Lung (tissue), 11 donors: ENCODE measurements at regions not wholly inside any gene's neighbourhood (a gene's known extent, or its start where the extent isn't known, plus 50 kb on each side); places are given as distances from the start of the nearest gene placed in this dataset.
A peak's percentile ranks its signal among the peaks of the same experiment; 100 is the strongest.

Source experiments
- ATAC-seq: fragments of 200-7000 bp; cut with Tn5 transposase; one replicate; pipeline ENCODE4 v1.9.1; 2020; ENCODE audit warnings: moderate number of reproducible peaks; ENCODE audit not compliant: insufficient read depth, low FRiP score
- DNase-seq, 3 donors: peaks; one replicate each; pipeline ENCODE4 v3.0.0-alpha.2; 2013 to 2017
- H3K27ac ChIP-seq, 2 donors: one replicate each; pipeline ENCODE4 v1.5.1; 2013; ENCODE audit warnings: mild to moderate bottlenecking in 2 of 2, moderate library complexity in 2 of 2, control low read depth in 1 of 2, inconsistent platforms in 1 of 2, low read depth in 1 of 2, low read length in 1 of 2
- H3K27me3 ChIP-seq, 3 donors: one replicate each; pipeline ENCODE4 v1.5.1; 2013; ENCODE audit warnings: low read length in 2 of 3; ENCODE audit not compliant: control insufficient read depth in 3 of 3, insufficient read depth in 3 of 3
- H3K36me3 ChIP-seq, 4 donors: one replicate each; pipeline ENCODE4 v1.5.1; 2013; ENCODE audit warnings: low read length in 4 of 4, mild to moderate bottlenecking in 1 of 4, moderate library complexity in 1 of 4; ENCODE audit not compliant: control insufficient read depth in 4 of 4, insufficient read depth in 4 of 4
- H3K4me1 ChIP-seq, 5 donors: one replicate each; pipeline ENCODE4 v1.5.1; 2013; ENCODE audit warnings: low read length in 5 of 5, mild to moderate bottlenecking in 2 of 5, moderate library complexity in 1 of 5; ENCODE audit not compliant: control insufficient read depth in 5 of 5, insufficient read depth in 5 of 5
- H3K4me3 ChIP-seq: one replicate; pipeline ENCODE4 v1.5.1; 2013; ENCODE audit warnings: mild to moderate bottlenecking, control low read depth, moderate library complexity
- H3K9ac ChIP-seq, 2 donors: one replicate each; pipeline ENCODE4 v1.5.1; 2013; ENCODE audit warnings: low read length in 2 of 2, control low read depth in 1 of 2; ENCODE audit not compliant: insufficient read depth in 1 of 2
- H3K9me3 ChIP-seq, 4 donors: one replicate each; pipeline ENCODE4 v1.5.1; 2013; ENCODE audit warnings: low read length in 3 of 4, mild to moderate bottlenecking in 1 of 4, moderate library complexity in 1 of 4; ENCODE audit not compliant: control insufficient read depth in 4 of 4, insufficient read depth in 3 of 4
- WGBS, 2 donors: extraction: QIAGEN DNeasy Blood & Tissue Kit; methylation state at CpG; one replicate each; pipeline ENCODE4 v1.1.7; 2013; 5-methylcytosine and 5-hydroxymethylcytosine counted together
- TF ChIP-seq, protein P1 (sequence below): IDR thresholded peaks from 2 replicates; pipeline ENCODE4 v1.5.1; 2012; ENCODE audit warnings: mild to moderate bottlenecking; ENCODE audit errors: control extremely low read depth, extremely low read depth
- donor health status: control.
- donor health status: control.
- donor health status: Bipolar disorder and iron deficiency.
- donor health status: healthy.
- donor health status: DM: yes; HTN: yes; CAD: no.

- H3K4me3 ChIP-seq: no peak overlapping the region
- no peak overlapping the region for H3K27ac ChIP-seq
- DNase-seq: peak; percentile 84 to 93 (median 92)
- ATAC-seq: no peak
- TF ChIP-seq, protein P1, sequence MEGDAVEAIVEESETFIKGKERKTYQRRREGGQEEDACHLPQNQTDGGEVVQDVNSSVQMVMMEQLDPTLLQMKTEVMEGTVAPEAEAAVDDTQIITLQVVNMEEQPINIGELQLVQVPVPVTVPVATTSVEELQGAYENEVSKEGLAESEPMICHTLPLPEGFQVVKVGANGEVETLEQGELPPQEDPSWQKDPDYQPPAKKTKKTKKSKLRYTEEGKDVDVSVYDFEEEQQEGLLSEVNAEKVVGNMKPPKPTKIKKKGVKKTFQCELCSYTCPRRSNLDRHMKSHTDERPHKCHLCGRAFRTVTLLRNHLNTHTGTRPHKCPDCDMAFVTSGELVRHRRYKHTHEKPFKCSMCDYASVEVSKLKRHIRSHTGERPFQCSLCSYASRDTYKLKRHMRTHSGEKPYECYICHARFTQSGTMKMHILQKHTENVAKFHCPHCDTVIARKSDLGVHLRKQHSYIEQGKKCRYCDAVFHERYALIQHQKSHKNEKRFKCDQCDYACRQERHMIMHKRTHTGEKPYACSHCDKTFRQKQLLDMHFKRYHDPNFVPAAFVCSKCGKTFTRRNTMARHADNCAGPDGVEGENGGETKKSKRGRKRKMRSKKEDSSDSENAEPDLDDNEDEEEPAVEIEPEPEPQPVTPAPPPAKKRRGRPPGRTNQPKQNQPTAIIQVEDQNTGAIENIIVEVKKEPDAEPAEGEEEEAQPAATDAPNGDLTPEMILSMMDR: no peak
- no peak overlapping the region for H3K9ac ChIP-seq
- H3K4me1 ChIP-seq: peaks cover 0 to 29% (median 3%) of the 10 kb centered on the region in 5 donors
- H3K36me3 ChIP-seq: no peaks in the 10 kb centered on the region
- H3K9me3 ChIP-seq: no peaks in the 10 kb centered on the region
- WGBS, 2 donors: 61 to 81% methylated on average over 10 of the region's 10 CpGs
- H3K27me3 ChIP-seq: peaks cover 0 to 2% (median 0%) of the 10 kb centered on the region in 3 donors
Observed at GRCh38 chr9:96177005-96177718, 124.8 kb downstream of the HSD17B3 start.

- peaks cover 0 to 2% (median 0%) of the 10 kb centered on the region in 3 donors for H3K27me3 ChIP-seq
- TF ChIP-seq, protein P1: no peak
- H3K4me3 ChIP-seq: no peak overlapping the region
- no peak overlapping the region for H3K27ac ChIP-seq
- H3K4me1 ChIP-seq: peaks cover 0 to 43% (median 6%) of the 10 kb centered on the region in 5 donors
- no peak overlapping the region for H3K9ac ChIP-seq
- no peak for ATAC-seq
- DNase-seq: no peak
- no peaks in the 10 kb centered on the region for H3K36me3 ChIP-seq
- H3K9me3 ChIP-seq: no peaks in the 10 kb centered on the region
Observed at GRCh38 chr9:96175796-96176195, 126.2 kb downstream of the HSD17B3 start.

DNA sequence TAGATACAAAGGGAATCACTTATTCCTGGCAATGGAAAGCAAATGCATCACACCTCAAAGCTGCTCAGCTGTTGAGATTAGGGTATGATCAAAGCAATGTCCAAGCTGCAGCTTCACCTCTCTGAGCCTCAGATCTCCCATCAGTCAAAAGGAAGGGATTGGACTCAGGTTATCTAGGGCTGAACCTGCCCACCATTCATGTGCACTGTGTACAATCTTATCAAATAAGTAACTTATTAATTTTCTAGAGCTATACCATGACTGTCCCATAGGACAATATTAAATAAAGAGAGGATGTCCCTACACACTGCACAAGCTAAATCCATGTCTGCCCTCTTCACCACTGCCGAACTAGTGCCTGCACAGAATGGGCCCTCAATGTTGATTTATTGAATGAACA is 127.0 kb downstream of the HSD17B3 start:
- Histone ChIP-seq H3K4me3 (no peak overlapping the region), H3K27ac (no peak overlapping the region), H3K9ac (no peak overlapping the region), H3K27me3 (peaks cover 0 to 2% (median 0%) of the 10 kb centered on the region in 3 donors), H3K9me3 (no peaks in the 10 kb centered on the region), H3K4me1 (peaks cover 0 to 51% (median 14%) of the 10 kb centered on the region in 5 donors), H3K36me3 (no peaks in the 10 kb centered on the region)
- TF ChIP-seq, protein P1: no peak
- WGBS, 2 donors: 92 to 93% methylated on average over 1 of the region's 1 CpG
- no peak for ATAC-seq
- DNase-seq: no peak
